ENCODE measurements at regions not wholly inside any gene's neighbourhood (a gene's known extent, or its start where the extent isn't known, plus 50 kb on each side); places are given as distances from the start of the nearest gene placed in this dataset.

- DNase-seq: no peak
- Histone ChIP-seq H4K5ac (ENCODE audit: insufficient read length, low read depth, low read length) (no peak overlapping the region), H2BK20ac (ENCODE audit: low read depth, low read length, poor library complexity, severe bottlenecking) (no peak overlapping the region), H4K8ac (replicated peaks; ENCODE audit: insufficient read length, low read depth, low read length) (no peak overlapping the region), H3K4me1 (ENCODE audit: insufficient read depth, low read length) (no peaks in the 10 kb centered on the region), H4K91ac (ENCODE audit: insufficient read length, low read depth, low read length) (no peak overlapping the region), H3K79me1 (ENCODE audit: insufficient read depth, low read depth, low read length, poor library complexity, severe bottlenecking) (no peaks in the 10 kb centered on the region), H3K4ac (ENCODE audit: low read depth, low read length) (no peak overlapping the region), H3K23ac (ENCODE audit: insufficient read length, low read depth, low read length) (no peak overlapping the region), H2BK15ac (ENCODE audit: low read depth, low read length) (no peak overlapping the region), H2AK5ac (ENCODE audit: insufficient read length, low read length) (no peak overlapping the region), H3K56ac (ENCODE audit: insufficient read length, low read depth, low read length) (no peak overlapping the region), H2AFZ (ENCODE audit: low read length) (no peak overlapping the region), H2BK120ac (ENCODE audit: low read depth, low read length, poor library complexity, severe bottlenecking) (no peak overlapping the region), H3K18ac (ENCODE audit: insufficient read length, low read depth, low read length) (no peak overlapping the region), H4K20me1 (ENCODE audit: control insufficient read depth, insufficient read depth, insufficient read length) (no peaks in the 10 kb centered on the region), H3K23me2 (ENCODE audit: insufficient read length, low read depth, low read length, poor library complexity, severe bottlenecking) (no peaks in the 10 kb centered on the region), H3T11ph (ENCODE audit: low read length) (no peak overlapping the region), H2BK12ac (ENCODE audit: insufficient read length, low read depth, low read length) (no peak overlapping the region), H3K14ac (ENCODE audit: insufficient read depth, low read length) (no peak overlapping the region), H2BK5ac (ENCODE audit: insufficient read length, low read length) (no peak overlapping the region), H3K9me3 (ENCODE audit: control insufficient read depth, low read depth, low read length) (no peaks in the 10 kb centered on the region), H3K9ac (ENCODE audit: extremely low read depth, insufficient read length, low read length) (no peak overlapping the region), H3K79me2 (ENCODE audit: insufficient read depth, low read length) (no peaks in the 10 kb centered on the region), H3K4me2 (ENCODE audit: insufficient read depth, insufficient read length, low read length) (no peak overlapping the region), H3K27ac (ENCODE audit: insufficient read length, low read depth, low read length) (no peak overlapping the region), H3K27me3 (ENCODE audit: insufficient read depth, low read length) (no peaks in the 10 kb centered on the region)
- H3K4me1 Mint-ChIP-seq: no peaks in the 10 kb centered on the region
- no peak for TF ChIP-seq CTCF (conservative IDR thresholded peaks at IDR 0.05)
- no peaks in the 10 kb centered on the region for H3K27me3 Mint-ChIP-seq (ENCODE audit: low read depth)
- no peaks in the 10 kb centered on the region for H3K36me3 Mint-ChIP-seq (ENCODE audit: insufficient read depth in 1 of 3, low read depth in 3 of 3)
- peak overlapping the region in 2 of 3 experiments; percentile 61 to 82; a peak in 1 of 7 replicates for H3K27ac Mint-ChIP-seq
- WGBS (ENCODE audit: extremely low coverage, insufficient read length, low lambda C conversion rate): no CpG with 5 or more reads among the region's 2 CpGs
- H3K4me3 Mint-ChIP-seq: no peak overlapping the region
- H3K9me3 Mint-ChIP-seq: no peaks in the 10 kb centered on the region
Observed at GRCh38 chr4:116343809-116344208, 741.6 kb downstream of the TRAM1L1 start.
